MM.1S (cell line): ENCODE measurements at regions not wholly inside any gene's neighbourhood (a gene's known extent, or its start where the extent isn't known, plus 50 kb on each side); places are given as distances from the start of the nearest gene placed in this dataset.

Source experiments
- DNase-seq: peaks from one replicate; pipeline ENCODE4 v3.0.0-alpha.2; 2015
- H2AFZ ChIP-seq: fragments of 300-600 bp; sonication (generic); 2 replicates; pipeline ENCODE4 v1.6.0; 2016; ENCODE audit warnings: antibody characterized with exemption, low read length
- H3F3A ChIP-seq: fragments of 300-600 bp; sonication (generic); 2 replicates; pipeline ENCODE4 v1.6.1; 2016; ENCODE audit warnings: mild to moderate bottlenecking, antibody characterized with exemption, low read length, moderate library complexity, mixed read lengths; ENCODE audit not compliant: insufficient read depth
- H3K27ac ChIP-seq: fragments of 300-600 bp; sonication (generic); 2 replicates; pipeline ENCODE4 v1.5.1; 2016; ENCODE audit warnings: mild to moderate bottlenecking, low read length
- H3K27me3 ChIP-seq: fragments of 300-600 bp; sonication (generic); replicated peaks from 2 replicates; pipeline ENCODE4 v1.6.0; 2016; ENCODE audit warnings: low read length; ENCODE audit not compliant: insufficient read depth
- H3K36me3 ChIP-seq: fragments of 300-600 bp; sonication (generic); replicated peaks from 2 replicates; pipeline ENCODE4 v1.6.1; 2016; ENCODE audit warnings: mild to moderate bottlenecking, low read length, mixed read lengths; ENCODE audit not compliant: insufficient read depth
- H3K4me1 ChIP-seq: fragments of 300-600 bp; sonication (generic); 2 replicates; pipeline ENCODE4 v1.6.1; 2016; ENCODE audit warnings: low read length, mixed read lengths
- H3K4me2 ChIP-seq: fragments of 300-600 bp; sonication (generic); 2 replicates; pipeline ENCODE4 v1.6.0; 2016; ENCODE audit warnings: low read depth, low read length
- H3K4me3 ChIP-seq: fragments of 300-600 bp; sonication (generic); 2 replicates; pipeline ENCODE4 v1.5.1; 2016; ENCODE audit warnings: low read length, mixed read lengths
- H3K79me2 ChIP-seq: fragments of 300-600 bp; sonication (generic); 2 replicates; pipeline ENCODE4 v1.6.1; 2016; ENCODE audit warnings: mixed run types, low read length, mixed read lengths
- H3K9ac ChIP-seq: fragments of 300-600 bp; sonication (generic); 2 replicates; pipeline ENCODE4 v1.6.1; 2016; ENCODE audit warnings: low read length, mixed read lengths
- H3K9me2 ChIP-seq: fragments of 300-600 bp; sonication (generic); replicated peaks from 2 replicates; pipeline ENCODE4 v1.6.1; 2016; ENCODE audit warnings: mild to moderate bottlenecking, low read length, mixed read lengths; ENCODE audit not compliant: insufficient read depth
- H3K9me3 ChIP-seq: fragments of 300-600 bp; sonication (generic); replicated peaks from 2 replicates; pipeline ENCODE4 v1.6.1; 2016; ENCODE audit warnings: mild to moderate bottlenecking, low read length, mixed read lengths; ENCODE audit not compliant: insufficient read depth
- H4K20me1 ChIP-seq: fragments of 300-600 bp; sonication (generic); 2 replicates; pipeline ENCODE4 v1.6.1; 2016; ENCODE audit warnings: mild to moderate bottlenecking, low read length, moderate library complexity, mixed read lengths; ENCODE audit not compliant: insufficient read depth
- CTCF ChIP-seq: fragments of 300-600 bp; sonication (generic); IDR thresholded peaks from 2 replicates; pipeline ENCODE4 v1.5.1; 2016; ENCODE audit warnings: antibody characterized with exemption, low read length, mixed read lengths
- EZH2 ChIP-seq: fragments of 300-600 bp; sonication (generic); optimal IDR thresholded peaks from 2 replicates; pipeline ENCODE3; 2017; ENCODE audit warnings: low read depth, mild to moderate bottlenecking, antibody characterized with exemption, low read length, mixed read lengths
- EZH2phosphoT487 ChIP-seq: fragments of 300-600 bp; sonication (generic); IDR thresholded peaks from 2 replicates; pipeline ENCODE4 v1.6.1; 2018; ENCODE audit warnings: antibody characterized with exemption, low read length

- Histone ChIP-seq H3K4me2 (no peak overlapping the region), H3K79me2 (no peaks in the 10 kb centered on the region), H3K36me3 (no peaks in the 10 kb centered on the region), H2AFZ (no peak overlapping the region), H3K9me2 (no peaks in the 10 kb centered on the region), H3K4me3 (no peak overlapping the region), H3K27me3 (no peaks in the 10 kb centered on the region), H3K9ac (no peak overlapping the region), H3F3A (no peaks in the 10 kb centered on the region), H3K9me3 (no peaks in the 10 kb centered on the region), H3K4me1 (no peaks in the 10 kb centered on the region), H4K20me1 (no peaks in the 10 kb centered on the region), H3K27ac (no peak overlapping the region)
- no peak for DNase-seq
- no peak for TF ChIP-seq EZH2phosphoT487
Measured at GRCh38 chr3:64956711-64957325, 269.0 kb upstream of the ADAMTS9 start.

- no peak for TF ChIP-seq CTCF
- no peak for TF ChIP-seq EZH2
- no peak for TF ChIP-seq EZH2phosphoT487
- no peak overlapping the region for H2AFZ ChIP-seq
Measured at GRCh38 chr3:64954995-64955636, 267.3 kb upstream of the ADAMTS9 start.

GRCh38 chr3:64945171-64945729 is 257.4 kb upstream of the ADAMTS9 start:
- DNase-seq, result no peak
- Histone ChIP-seq H3K27ac (no peak overlapping the region), H3K9ac (no peak overlapping the region), H3K27me3 (no peaks in the 10 kb centered on the region), H3K4me1 (no peaks in the 10 kb centered on the region), H3K4me3 (no peak overlapping the region), H3K9me2 (no peaks in the 10 kb centered on the region), H3K9me3 (no peaks in the 10 kb centered on the region), H3K4me2 (no peak overlapping the region), H3K36me3 (no peaks in the 10 kb centered on the region), H3K79me2 (no peaks in the 10 kb centered on the region), H3F3A (no peaks in the 10 kb centered on the region), H2AFZ (no peak overlapping the region), H4K20me1 (no peaks in the 10 kb centered on the region)
- TF ChIP-seq EZH2 (no peak), CTCF (no peak), EZH2phosphoT487 (no peak)

More at GRCh38 chr3:64954995-64955636, 267.3 kb upstream of the ADAMTS9 start:
- H3K27me3 ChIP-seq, result no peaks in the 10 kb centered on the region
- DNase-seq, result no peak
- no peak overlapping the region for H3K9ac ChIP-seq
- no peaks in the 10 kb centered on the region for H4K20me1 ChIP-seq
- no peaks in the 10 kb centered on the region for H3K9me3 ChIP-seq
- no peaks in the 10 kb centered on the region for H3K79me2 ChIP-seq
- no peaks in the 10 kb centered on the region for H3K9me2 ChIP-seq
- H3K4me2 ChIP-seq, result no peak overlapping the region
- H3K4me3 ChIP-seq, result no peak overlapping the region
- no peak overlapping the region for H3K27ac ChIP-seq
- no peaks in the 10 kb centered on the region for H3F3A ChIP-seq
- no peaks in the 10 kb centered on the region for H3K4me1 ChIP-seq
- no peaks in the 10 kb centered on the region for H3K36me3 ChIP-seq

- Histone ChIP-seq H3K4me2 (no peak overlapping the region), H3K4me1 (no peaks in the 10 kb centered on the region), H2AFZ (no peak overlapping the region), H3K27ac (no peak overlapping the region), H3K9me3 (no peaks in the 10 kb centered on the region), H3K36me3 (no peaks in the 10 kb centered on the region), H3F3A (no peaks in the 10 kb centered on the region), H3K4me3 (no peak overlapping the region), H3K79me2 (no peaks in the 10 kb centered on the region), H3K9me2 (no peaks in the 10 kb centered on the region), H4K20me1 (no peaks in the 10 kb centered on the region), H3K9ac (no peak overlapping the region), H3K27me3 (no peaks in the 10 kb centered on the region)
- DNase-seq, result no peak
- TF ChIP-seq EZH2 (no peak), EZH2phosphoT487 (no peak), CTCF (no peak)
Measured at GRCh38 chr3:64943866-64944265, 256.1 kb upstream of the ADAMTS9 start.
